HL-60 (cell line): ENCODE measurements at regions not wholly inside any gene's neighbourhood (a gene's known extent, or its start where the extent isn't known, plus 50 kb on each side); places are given as distances from the start of the nearest gene placed in this dataset.

ENCODE experiments used
- DNase-seq, 2 experiments: peaks; one replicate each; pipeline ENCODE4 v3.0.0-alpha.2; 2010 to 2020; ENCODE audit warnings: low read depth in 1 of 2, low spot score in 1 of 2
- H3K27ac ChIP-seq: fragments of 250-450 bp; sonication (Bioruptor Pico); replicated peaks from 2 replicates; pipeline ENCODE4 v1.5.1; 2020; ENCODE audit warnings: mild to moderate bottlenecking, moderate library complexity
- H3K27me3 ChIP-seq: fragments of 250-450 bp; sonication (Bioruptor Pico); 2 replicates; pipeline ENCODE4 v1.5.1; 2021; ENCODE audit warnings: mild to moderate bottlenecking, moderate library complexity; ENCODE audit not compliant: insufficient read depth, poor library complexity, severe bottlenecking
- H3K4me3 ChIP-seq: replicated peaks from 2 replicates; pipeline ENCODE4 v1.5.1; 2011; ENCODE audit warnings: mild to moderate bottlenecking, control low read depth, low read length; ENCODE audit not compliant: insufficient read depth
- CTCF ChIP-seq: IDR thresholded peaks from one replicate; pipeline ENCODE4 v1.5.1; 2011; ENCODE audit warnings: low read length, control low read depth, inconsistent platforms; ENCODE audit not compliant: insufficient read depth
- GABPA ChIP-seq: IDR thresholded peaks from 2 replicates; pipeline ENCODE4 v1.6.1; 2012; ENCODE audit warnings: low read depth
- POLR2AphosphoS5 ChIP-seq: IDR thresholded peaks from 2 replicates; pipeline ENCODE4 v1.6.1; 2012; ENCODE audit warnings: low read depth
- REST ChIP-seq: IDR thresholded peaks from 2 replicates; pipeline ENCODE4 v1.6.1; 2012; ENCODE audit warnings: low read depth; ENCODE audit not compliant: insufficient replicate concordance
- SPI1 ChIP-seq: IDR thresholded peaks from 2 replicates; pipeline ENCODE4 v1.6.1; 2012; ENCODE audit warnings: low read depth, mild to moderate bottlenecking, borderline replicate concordance

- H3K27ac ChIP-seq: no peak overlapping the region
- no peaks in the 10 kb centered on the region for H3K27me3 ChIP-seq
- no peak for TF ChIP-seq GABPA
- TF ChIP-seq REST: no peak
- no peak for TF ChIP-seq SPI1
- no peak for TF ChIP-seq CTCF
- TF ChIP-seq POLR2AphosphoS5: no peak
- no peak for DNase-seq
- no peak overlapping the region for H3K4me3 ChIP-seq
Observed at GRCh38 chr5:39970117-39970798, 545.5 kb upstream of the DAB2 start.

- DNase-seq: no peak
- Histone ChIP-seq H3K27ac (no peak overlapping the region), H3K4me3 (no peak overlapping the region), H3K27me3 (no peaks in the 10 kb centered on the region)
- TF ChIP-seq SPI1 (no peak), REST (no peak), GABPA (no peak), CTCF (no peak), POLR2AphosphoS5 (no peak)
Observed at GRCh38 chr5:39968381-39968780, 543.6 kb upstream of the DAB2 start.

GRCh38 chr5:39955156-39955555, 530.4 kb upstream of the DAB2 start:
- no peak for TF ChIP-seq SPI1
- TF ChIP-seq POLR2AphosphoS5: no peak
- TF ChIP-seq REST: no peak
- no peak for TF ChIP-seq CTCF
- TF ChIP-seq GABPA: no peak

More at GRCh38 chr5:39955156-39955555, 530.4 kb upstream of the DAB2 start:
- H3K27ac ChIP-seq: no peak overlapping the region
- no peaks in the 10 kb centered on the region for H3K27me3 ChIP-seq
- no peak overlapping the region for H3K4me3 ChIP-seq
- no peak for DNase-seq
